ENCODE measurements at regions not wholly inside any gene's neighbourhood (a gene's known extent, or its start where the extent isn't known, plus 50 kb on each side); places are given as distances from the start of the nearest gene placed in this dataset.

- TF ChIP-seq EZH2 (IDR thresholded peaks at IDR 0.05; ENCODE audit: borderline replicate concordance, low read length) (no peak), CTCF (IDR thresholded peaks at IDR 0.05; ENCODE audit: low read length) (no peak)
Observed at GRCh38 chr2:18433872-18434271, 126.6 kb downstream of the RDH14 start.
